ENCODE measurements at regions not wholly inside any gene's neighbourhood (a gene's known extent, or its start where the extent isn't known, plus 50 kb on each side); places are given as distances from the start of the nearest gene placed in this dataset.

- TF ChIP-seq CTCF (IDR thresholded peaks at IDR 0.05; ENCODE audit: low read depth, low read length) (no peak), EZH2phosphoT487 (IDR thresholded peaks at IDR 0.05; ENCODE audit: low read depth) (no peak)
Observed at GRCh38 chr3:106068381-106068780, 199.6 kb upstream of the CBLB start.
